Kidney epithelial cell (primary cell): ENCODE measurements at regions not wholly inside any gene's neighbourhood (a gene's known extent, or its start where the extent isn't known, plus 50 kb on each side); places are given as distances from the start of the nearest gene placed in this dataset.

Experiments
- DNase-seq: peaks from one replicate; pipeline ENCODE4 v3.0.0-alpha.2; 2010; ENCODE audit warnings: low read depth
- H3K27me3 ChIP-seq: 2 replicates; pipeline ENCODE4 v1.6.0; 2011; ENCODE audit warnings: low read length; ENCODE audit not compliant: control insufficient read depth, insufficient read depth
- H3K36me3 ChIP-seq: 2 replicates; pipeline ENCODE4 v1.5.1; 2011; ENCODE audit warnings: low read length; ENCODE audit not compliant: control insufficient read depth, insufficient read depth
- H3K4me3 ChIP-seq: 2 replicates; pipeline ENCODE4 v1.5.1; 2011; ENCODE audit warnings: low read depth, mild to moderate bottlenecking, control low read depth, low read length
- CTCF ChIP-seq: IDR thresholded peaks from 2 replicates; pipeline ENCODE4 v1.5.1; 2011; ENCODE audit warnings: mild to moderate bottlenecking, moderate library complexity, low read length, control low read depth, inconsistent platforms; ENCODE audit not compliant: insufficient read depth, poor library complexity, severe bottlenecking

GRCh38 chr7:124295289-124295688 lies 262.4 kb upstream of the TMEM229A start:
- H3K36me3 ChIP-seq: no peaks in the 10 kb centered on the region
- H3K4me3 ChIP-seq: no peak overlapping the region
- no peak for TF ChIP-seq CTCF
- no peaks in the 10 kb centered on the region for H3K27me3 ChIP-seq
- no peak for DNase-seq

GRCh38 chr7:124284937-124285336 lies 252.1 kb upstream of the TMEM229A start:
- no peaks in the 10 kb centered on the region for H3K36me3 ChIP-seq
- no peak for DNase-seq
- TF ChIP-seq CTCF: no peak
- no peaks in the 10 kb centered on the region for H3K27me3 ChIP-seq
- H3K4me3 ChIP-seq: no peak overlapping the region

GRCh38 chr7:124276005-124276622 lies 243.2 kb upstream of the TMEM229A start:
- Histone ChIP-seq H3K4me3 (no peak overlapping the region), H3K36me3 (no peaks in the 10 kb centered on the region), H3K27me3 (no peaks in the 10 kb centered on the region)
- no peak for DNase-seq
- peak; percentile 66 for TF ChIP-seq CTCF

- Histone ChIP-seq H3K4me3 (no peak overlapping the region), H3K36me3 (no peaks in the 10 kb centered on the region), H3K27me3 (no peaks in the 10 kb centered on the region)
- no peak for DNase-seq
- no peak for TF ChIP-seq CTCF
Observed at GRCh38 chr7:124275411-124275810, 242.5 kb upstream of the TMEM229A start.

GRCh38 chr7:124269774-124270173 lies 236.9 kb upstream of the TMEM229A start:
- DNase-seq: no peak
- Histone ChIP-seq H3K36me3 (no peaks in the 10 kb centered on the region), H3K27me3 (no peaks in the 10 kb centered on the region), H3K4me3 (no peak overlapping the region)
- TF ChIP-seq CTCF: no peak

GRCh38 chr7:124267154-124267553 lies 234.3 kb upstream of the TMEM229A start:
- no peak for DNase-seq
- Histone ChIP-seq H3K27me3 (no peaks in the 10 kb centered on the region), H3K36me3 (no peaks in the 10 kb centered on the region), H3K4me3 (no peak overlapping the region)
- no peak for TF ChIP-seq CTCF
